ENCODE measurements at regions not wholly inside any gene's neighbourhood (a gene's known extent, or its start where the extent isn't known, plus 50 kb on each side); places are given as distances from the start of the nearest gene placed in this dataset.
"Not testable (repeated sequence)": the region's sequence is repeated elsewhere in the genome, so short reads cannot be mapped to it uniquely, and the experiment has no call there.

GRCh38 chr15:30788595-30788994, 115.1 kb upstream of the FAN1 start:
- Histone ChIP-seq H3K4me3 (no peak overlapping the region), H3K36me3 (replicated peaks in 1 of 2; ENCODE audit: insufficient read depth in 1 of 2, low read depth in 2 of 2) (no peaks in the 10 kb centered on the region), H3K4me1 (peaks cover 5% of the 10 kb centered on the region), H3K9me3 (no peaks in the 10 kb centered on the region), H3K27ac (no peak overlapping the region), H3K27me3 (no peaks in the 10 kb centered on the region)
- intact Hi-C loops (cut with DNase I) = no loop called here
- TF ChIP-seq CTCF (IDR thresholded peaks at IDR 0.05) (no peak), POLR2A (IDR thresholded peaks at IDR 0.05) (no peak)
- ATAC-seq (no peak), DNase-seq (no peak)

GRCh38 chr15:30791239-30792175, 112.2 kb upstream of the FAN1 start:
- no peak for ATAC-seq
- intact Hi-C loops (cut with DNase I) = no loop called here

GRCh38 chr15:30792843-30793242, 110.9 kb upstream of the FAN1 start:
- H3K9me3 ChIP-seq; H3K4me3 ChIP-seq; H3K36me3 ChIP-seq (replicated peaks in 1 of 2; ENCODE audit: insufficient read depth in 1 of 2, low read depth in 2 of 2); ATAC-seq; H3K27me3 ChIP-seq; intact Hi-C loops (cut with DNase I); H3K4me1 ChIP-seq: not testable (repeated sequence)
- DNase-seq = peak; percentile 71 to 85 (median 80)
- 16% methylated on average over 3 of the region's 3 CpGs for WGBS, 2 donors
- peak overlapping the region in 2 of 4 donors; percentile 51 to 56 for H3K27ac ChIP-seq

More at GRCh38 chr15:30791239-30792175, 112.2 kb upstream of the FAN1 start:
- DNase-seq = peak in 1 of 4 donors; percentile 15
- H3K9me3 ChIP-seq = no peaks in the 10 kb centered on the region
- no peak overlapping the region for H3K27ac ChIP-seq
- TF ChIP-seq POLR2A (IDR thresholded peaks at IDR 0.05) (no peak), CTCF (IDR thresholded peaks at IDR 0.05) (no peak)
- H3K36me3 ChIP-seq (replicated peaks in 1 of 2; ENCODE audit: insufficient read depth in 1 of 2, low read depth in 2 of 2) = no peaks in the 10 kb centered on the region
- H3K27me3 ChIP-seq = no peaks in the 10 kb centered on the region
- 82 to 87% methylated on average over 15 to 16 of the region's 18 CpGs for WGBS, 2 donors
- H3K4me1 ChIP-seq = peaks cover 5% of the 10 kb centered on the region
- no peak overlapping the region for H3K4me3 ChIP-seq

- 82 to 84% methylated on average over 6 of the region's 6 CpGs for WGBS, 2 donors
- TF ChIP-seq CTCF (IDR thresholded peaks at IDR 0.05) (no peak), POLR2A (IDR thresholded peaks at IDR 0.05) (no peak)
- intact Hi-C loops (cut with DNase I) = no loop called here
These were observed 109.3 kb upstream of the FAN1 start for GRCh38 chr15:30794388-30794787.

GRCh38 chr15:30799565-30799964, 104.2 kb upstream of the FAN1 start:
- H3K27me3 ChIP-seq; H3K9me3 ChIP-seq; H3K36me3 ChIP-seq (replicated peaks in 1 of 2; ENCODE audit: insufficient read depth in 1 of 2, low read depth in 2 of 2); intact Hi-C loops (cut with DNase I); H3K4me3 ChIP-seq; H3K4me1 ChIP-seq; ATAC-seq: not testable (repeated sequence)
- peak overlapping the region in 3 of 4 donors; percentile 34 to 73 (median 69) for H3K27ac ChIP-seq
- 13 to 33% methylated on average over 1 to 5 of the region's 5 CpGs for WGBS, 2 donors
- DNase-seq = peak; percentile 80 to 88 (median 82)
- peak; percentile 66 to 85 (median 84) for TF ChIP-seq POLR2A (IDR thresholded peaks at IDR 0.05)
- TF ChIP-seq CTCF (IDR thresholded peaks at IDR 0.05) = peak; percentile 28 to 78 (median 71)

More at GRCh38 chr15:30794388-30794787, 109.3 kb upstream of the FAN1 start:
- H3K4me3 ChIP-seq = no peak overlapping the region
- no peak overlapping the region for H3K27ac ChIP-seq
- no peaks in the 10 kb centered on the region for H3K36me3 ChIP-seq (replicated peaks in 1 of 2; ENCODE audit: insufficient read depth in 1 of 2, low read depth in 2 of 2)
- H3K4me1 ChIP-seq = peaks cover 5% of the 10 kb centered on the region
- ATAC-seq = no peak
- H3K9me3 ChIP-seq = no peaks in the 10 kb centered on the region
- DNase-seq = no peak
- H3K27me3 ChIP-seq = no peaks in the 10 kb centered on the region
